ENCODE measurements at regions not wholly inside any gene's neighbourhood (a gene's known extent, or its start where the extent isn't known, plus 50 kb on each side); places are given as distances from the start of the nearest gene placed in this dataset.
A peak's percentile ranks its signal among the peaks of the same experiment; 100 is the strongest.

- Histone ChIP-seq H3K4me1 (no peaks in the 10 kb centered on the region), H3K27me3 (no peaks in the 10 kb centered on the region), H3K27ac (no peak overlapping the region), H3K36me3 (ENCODE audit: low read depth, missing control alignments) (no peaks in the 10 kb centered on the region), H3K4me3 (no peak overlapping the region), H3K9me3 (no peaks in the 10 kb centered on the region)
- no peak for DNase-seq
- WGBS, 2 donors = 91 to 96% methylated on average over 3 of the region's 3 CpGs
- intact Hi-C loops (cut with DNase I; ENCODE audit: low total_unique reads) = no loop called here
- TF ChIP-seq CTCF (IDR thresholded peaks at IDR 0.05) = no peak
- no peak for TF ChIP-seq POLR2A (IDR thresholded peaks at IDR 0.05)
These were observed 157.6 kb upstream of the PKN2 start for GRCh38 chr1:88526456-88526855.

GRCh38 chr1:88528792-88529191 is 155.3 kb upstream of the PKN2 start:
- H3K4me1 ChIP-seq = no peaks in the 10 kb centered on the region
- WGBS, 2 donors = 88 to 98% methylated on average over 4 of the region's 4 CpGs
- no peaks in the 10 kb centered on the region for H3K27me3 ChIP-seq
- no peaks in the 10 kb centered on the region for H3K36me3 ChIP-seq (ENCODE audit: low read depth, missing control alignments)
- H3K27ac ChIP-seq = no peak overlapping the region
- no peak overlapping the region for H3K4me3 ChIP-seq
- no peaks in the 10 kb centered on the region for H3K9me3 ChIP-seq
- intact Hi-C loops (cut with DNase I; ENCODE audit: low total_unique reads) = no loop called here
- no peak for DNase-seq
- TF ChIP-seq CTCF (IDR thresholded peaks at IDR 0.05) = no peak
- no peak for TF ChIP-seq POLR2A (IDR thresholded peaks at IDR 0.05)

- no peaks in the 10 kb centered on the region for H3K4me1 ChIP-seq
- DNase-seq = no peak
- 95 to 98% methylated on average over 6 of the region's 6 CpGs for WGBS, 2 donors
- H3K27ac ChIP-seq = no peak overlapping the region
- no peaks in the 10 kb centered on the region for H3K36me3 ChIP-seq (ENCODE audit: low read depth, missing control alignments)
- intact Hi-C loops (cut with DNase I; ENCODE audit: low total_unique reads) = no loop called here
- no peaks in the 10 kb centered on the region for H3K9me3 ChIP-seq
- TF ChIP-seq POLR2A (IDR thresholded peaks at IDR 0.05) = no peak
- no peak for TF ChIP-seq CTCF (IDR thresholded peaks at IDR 0.05)
- H3K4me3 ChIP-seq = no peak overlapping the region
- H3K27me3 ChIP-seq = no peaks in the 10 kb centered on the region
These were observed 154.5 kb upstream of the PKN2 start for GRCh38 chr1:88529581-88529980.

GRCh38 chr1:88530246-88530645 is 153.8 kb upstream of the PKN2 start:
- Histone ChIP-seq H3K4me1 (no peaks in the 10 kb centered on the region), H3K27ac (no peak overlapping the region), H3K4me3 (no peak overlapping the region), H3K27me3 (no peaks in the 10 kb centered on the region), H3K36me3 (ENCODE audit: low read depth, missing control alignments) (no peaks in the 10 kb centered on the region), H3K9me3 (no peaks in the 10 kb centered on the region)
- WGBS, 2 donors = 86 to 88% methylated on average over 3 of the region's 3 CpGs
- intact Hi-C loops (cut with DNase I; ENCODE audit: low total_unique reads) = no loop called here
- no peak for TF ChIP-seq POLR2A (IDR thresholded peaks at IDR 0.05)
- TF ChIP-seq CTCF (IDR thresholded peaks at IDR 0.05) = no peak
- no peak for DNase-seq

GRCh38 chr1:88537787-88538186 is 146.3 kb upstream of the PKN2 start:
- H3K27ac ChIP-seq = no peak overlapping the region
- no peaks in the 10 kb centered on the region for H3K36me3 ChIP-seq (ENCODE audit: low read depth, missing control alignments)
- intact Hi-C loops (cut with DNase I; ENCODE audit: low total_unique reads) = no loop called here
- H3K27me3 ChIP-seq = no peaks in the 10 kb centered on the region
- H3K4me3 ChIP-seq = no peak overlapping the region
- DNase-seq = peak; percentile 34
- no peaks in the 10 kb centered on the region for H3K9me3 ChIP-seq
- TF ChIP-seq POLR2A (IDR thresholded peaks at IDR 0.05) (no peak), CTCF (IDR thresholded peaks at IDR 0.05) (no peak)
- WGBS, 2 donors = 28 to 35% methylated on average over 3 of the region's 3 CpGs
- no peaks in the 10 kb centered on the region for H3K4me1 ChIP-seq

All from testis (tissue), 2 donors.